Stimulated activated CD4-positive, alpha-beta T cell treated with anti-CD3 and anti-CD28 coated beads, TNF-alpha, amount 100 ng/mL, for 1 hour (primary cell): ENCODE measurements at regions not wholly inside any gene's neighbourhood (a gene's known extent, or its start where the extent isn't known, plus 50 kb on each side); places are given as distances from the start of the nearest gene placed in this dataset.

Experiments used
- DNase-seq, 3 donors: peaks; one replicate each; pipeline ENCODE4 v3.0.0-alpha.2; 2020; ENCODE audit warnings: low read depth in 3 of 3, low spot score in 1 of 3

GRCh38 chr15:93178371-93178770 lies 89.4 kb upstream of the RGMA start:
- no peak for DNase-seq

- no peak for DNase-seq
Measured at GRCh38 chr15:93176065-93176464, 87.1 kb upstream of the RGMA start.

- DNase-seq = no peak
Measured at GRCh38 chr15:93174836-93175235, 85.8 kb upstream of the RGMA start.

- DNase-seq = no peak
Measured at GRCh38 chr15:93173369-93173768, 84.4 kb upstream of the RGMA start.

GRCh38 chr15:93171476-93171875 lies 82.5 kb upstream of the RGMA start:
- DNase-seq = no peak

GRCh38 chr15:93170329-93170728 lies 81.3 kb upstream of the RGMA start:
- DNase-seq = no peak

- no peak for DNase-seq
Measured at GRCh38 chr15:93168910-93169309, 79.9 kb upstream of the RGMA start.

- no peak for DNase-seq
Measured at GRCh38 chr15:93167291-93167690, 78.3 kb upstream of the RGMA start.

- DNase-seq = no peak
Measured at GRCh38 chr15:93166675-93167074, 77.7 kb upstream of the RGMA start.

- no peak for DNase-seq
Measured at GRCh38 chr15:93165734-93166470, 76.9 kb upstream of the RGMA start.

- no peak for DNase-seq
Measured at GRCh38 chr15:93164409-93164808, 75.4 kb upstream of the RGMA start.

- DNase-seq = no peak
Measured at GRCh38 chr15:93162560-93162959, 73.5 kb upstream of the RGMA start.

- DNase-seq = no peak
Measured at GRCh38 chr15:93159930-93160329, 70.9 kb upstream of the RGMA start.

- no peak for DNase-seq
Measured at GRCh38 chr15:93158097-93158900, 69.3 kb upstream of the RGMA start.

- no peak for DNase-seq
Measured at GRCh38 chr15:93154666-93155065, 65.7 kb upstream of the RGMA start.

- no peak for DNase-seq
Measured at GRCh38 chr15:93152951-93153350, 63.9 kb upstream of the RGMA start.

GRCh38 chr15:93152360-93152759 lies 63.3 kb upstream of the RGMA start:
- peak in 1 of 3 donors; percentile 5 for DNase-seq

- DNase-seq = no peak
Measured at GRCh38 chr15:93150910-93151881, 62.2 kb upstream of the RGMA start.

GRCh38 chr15:93146601-93147000 lies 57.6 kb upstream of the RGMA start:
- no peak for DNase-seq

GRCh38 chr15:93146196-93146595 lies 57.2 kb upstream of the RGMA start:
- no peak for DNase-seq

- no peak for DNase-seq
Measured at GRCh38 chr15:93144463-93145236, 55.6 kb upstream of the RGMA start.
